ENCODE measurements at regions not wholly inside any gene's neighbourhood (a gene's known extent, or its start where the extent isn't known, plus 50 kb on each side); places are given as distances from the start of the nearest gene placed in this dataset.
A peak's percentile ranks its signal among the peaks of the same experiment; 100 is the strongest.

GRCh38 chr1:234975941-234976860 is 152.4 kb downstream of the TOMM20 start (continued):
- TF ChIP-seq ZNF138 (CRISPR knock-in tag; IDR thresholded peaks at IDR 0.05; ENCODE audit: low read depth) (no peak), IKZF4 (CRISPR knock-in tag; IDR thresholded peaks at IDR 0.05; ENCODE audit: borderline replicate concordance, low read depth, not compliant biosample characterization) (no peak), ZFP1 (CRISPR knock-in tag; IDR thresholded peaks at IDR 0.05) (peak; percentile 59; the same call in 1 of the 2 replicates), ZNF660 (CRISPR knock-in tag; IDR thresholded peaks at IDR 0.05; ENCODE audit: borderline replicate concordance, low read depth) (no peak), HMG20A (CRISPR knock-in tag; IDR thresholded peaks at IDR 0.05; ENCODE audit: borderline replicate concordance) (peak; percentile 70), ZNF12 (CRISPR knock-in tag; IDR thresholded peaks at IDR 0.05) (no peak), NCOA1 (CRISPR knock-in tag; IDR thresholded peaks at IDR 0.05) (no peak), TMF1 (CRISPR knock-in tag; IDR thresholded peaks at IDR 0.05; ENCODE audit: low read depth) (peak; percentile 26; the same call in 1 of the 2 replicates), ZSCAN25 (CRISPR knock-in tag; IDR thresholded peaks at IDR 0.05) (no peak), TBP (CRISPR knock-in tag; IDR thresholded peaks at IDR 0.05) (no peak), RXRB (CRISPR knock-in tag; IDR thresholded peaks at IDR 0.05; ENCODE audit: borderline replicate concordance) (peak; percentile 80), RFX1 (IDR thresholded peaks at IDR 0.05) (no peak), PRDM15 (CRISPR knock-in tag; IDR thresholded peaks at IDR 0.05) (peak; percentile 54; the same call in 1 of the 2 replicates), ZSCAN22 (CRISPR knock-in tag; IDR thresholded peaks at IDR 0.05) (no peak), CERS6 (CRISPR knock-in tag; IDR thresholded peaks at IDR 0.05) (no peak), ZNF782 (CRISPR knock-in tag; IDR thresholded peaks at IDR 0.05; ENCODE audit: borderline replicate concordance) (0 out of 2 replicates have a peak, but pooled peaks have one; percentile 42), NR1H2 (CRISPR knock-in tag; IDR thresholded peaks at IDR 0.05; ENCODE audit: borderline replicate concordance, low read depth) (no peak), ZNF317 (CRISPR knock-in tag; IDR thresholded peaks at IDR 0.05) (peak; percentile 44; the same call in 1 of the 2 replicates), GTF3A (CRISPR knock-in tag; conservative IDR thresholded peaks at IDR 0.05) (no peak), ARID5B (CRISPR knock-in tag; IDR thresholded peaks at IDR 0.05) (peak; percentile 84)
- TF ChIP-seq, protein P1, sequence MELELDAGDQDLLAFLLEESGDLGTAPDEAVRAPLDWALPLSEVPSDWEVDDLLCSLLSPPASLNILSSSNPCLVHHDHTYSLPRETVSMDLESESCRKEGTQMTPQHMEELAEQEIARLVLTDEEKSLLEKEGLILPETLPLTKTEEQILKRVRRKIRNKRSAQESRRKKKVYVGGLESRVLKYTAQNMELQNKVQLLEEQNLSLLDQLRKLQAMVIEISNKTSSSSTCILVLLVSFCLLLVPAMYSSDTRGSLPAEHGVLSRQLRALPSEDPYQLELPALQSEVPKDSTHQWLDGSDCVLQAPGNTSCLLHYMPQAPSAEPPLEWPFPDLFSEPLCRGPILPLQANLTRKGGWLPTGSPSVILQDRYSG (CRISPR knock-in tag; IDR thresholded peaks at IDR 0.05): no peak
